ENCODE measurements at regions not wholly inside any gene's neighbourhood (a gene's known extent, or its start where the extent isn't known, plus 50 kb on each side); places are given as distances from the start of the nearest gene placed in this dataset.

- no peak for DNase-seq (ENCODE audit: low read depth in 4 of 4, low spot score in 3 of 4)
Measured at GRCh38 chr5:63894690-63895089, 67.6 kb downstream of the HTR1A start.

- no peak for DNase-seq (ENCODE audit: low read depth in 4 of 4, low spot score in 3 of 4)
Measured at GRCh38 chr5:63878788-63879187, 83.5 kb downstream of the HTR1A start.

GRCh38 chr5:63877961-63878360, 84.3 kb downstream of the HTR1A start:
- no peak for DNase-seq (ENCODE audit: low read depth in 4 of 4, low spot score in 3 of 4)

GRCh38 chr5:63860379-63860778, 101.9 kb downstream of the HTR1A start:
- DNase-seq (ENCODE audit: low read depth in 4 of 4, low spot score in 3 of 4): no peak

- DNase-seq (ENCODE audit: low read depth in 4 of 4, low spot score in 3 of 4): no peak
Measured at GRCh38 chr5:63854076-63854475, 108.2 kb downstream of the HTR1A start.

GRCh38 chr5:63843190-63843589, 119.1 kb downstream of the HTR1A start:
- no peak for DNase-seq (ENCODE audit: low read depth in 4 of 4, low spot score in 3 of 4)

GRCh38 chr5:63837437-63837836, 124.8 kb downstream of the HTR1A start:
- no peak for DNase-seq (ENCODE audit: low read depth in 4 of 4, low spot score in 3 of 4)

- DNase-seq (ENCODE audit: low read depth in 4 of 4, low spot score in 3 of 4): no peak
Measured at GRCh38 chr5:63831381-63831780, 130.9 kb downstream of the HTR1A start.

- no peak for DNase-seq (ENCODE audit: low read depth in 4 of 4, low spot score in 3 of 4)
Measured at GRCh38 chr5:63825984-63826383, 136.3 kb downstream of the HTR1A start.

GRCh38 chr5:63823583-63823982, 138.7 kb downstream of the HTR1A start:
- no peak for DNase-seq (ENCODE audit: low read depth in 4 of 4, low spot score in 3 of 4)

GRCh38 chr5:63822614-63823013, 139.6 kb downstream of the HTR1A start:
- no peak for DNase-seq (ENCODE audit: low read depth in 4 of 4, low spot score in 3 of 4)

GRCh38 chr5:63820577-63820976, 141.7 kb downstream of the HTR1A start:
- DNase-seq (ENCODE audit: low read depth in 4 of 4, low spot score in 3 of 4): no peak

- no peak for DNase-seq (ENCODE audit: low read depth in 4 of 4, low spot score in 3 of 4)
Measured at GRCh38 chr5:63812693-63813092, 149.6 kb downstream of the HTR1A start.

GRCh38 chr5:63811961-63812360, 150.3 kb downstream of the HTR1A start:
- DNase-seq (ENCODE audit: low read depth in 4 of 4, low spot score in 3 of 4): no peak

- DNase-seq (ENCODE audit: low read depth in 4 of 4, low spot score in 3 of 4): no peak
Measured at GRCh38 chr5:63811286-63811685, 151.0 kb downstream of the HTR1A start.

- DNase-seq (ENCODE audit: low read depth in 4 of 4, low spot score in 3 of 4): no peak
Measured at GRCh38 chr5:63805151-63805550, 157.1 kb downstream of the HTR1A start.

GRCh38 chr5:63803165-63803564, 159.1 kb downstream of the HTR1A start:
- no peak for DNase-seq (ENCODE audit: low read depth in 4 of 4, low spot score in 3 of 4)

- DNase-seq (ENCODE audit: low read depth in 4 of 4, low spot score in 3 of 4): no peak
Measured at GRCh38 chr5:63794979-63795378, 167.3 kb downstream of the HTR1A start.

- DNase-seq (ENCODE audit: low read depth in 4 of 4, low spot score in 3 of 4): no peak
Measured at GRCh38 chr5:63794296-63794695, 167.9 kb downstream of the HTR1A start.

GRCh38 chr5:63774939-63775338, 187.3 kb downstream of the HTR1A start:
- no peak for DNase-seq (ENCODE audit: low read depth in 4 of 4, low spot score in 3 of 4)

GRCh38 chr5:63768221-63768620, 194.0 kb downstream of the HTR1A start:
- DNase-seq (ENCODE audit: low read depth in 4 of 4, low spot score in 3 of 4): no peak

GRCh38 chr5:63760965-63761364, 201.3 kb downstream of the HTR1A start:
- DNase-seq (ENCODE audit: low read depth in 4 of 4, low spot score in 3 of 4): no peak

- DNase-seq (ENCODE audit: low read depth in 4 of 4, low spot score in 3 of 4): no peak
Measured at GRCh38 chr5:63743096-63743798, 219.0 kb downstream of the HTR1A start.
